Posterior cingulate gyrus (tissue), 11 donors: ENCODE measurements at regions not wholly inside any gene's neighbourhood (a gene's known extent, or its start where the extent isn't known, plus 50 kb on each side); places are given as distances from the start of the nearest gene placed in this dataset.
"Not testable (repeated sequence)": the region's sequence is repeated elsewhere in the genome, so short reads cannot be mapped to it uniquely, and the experiment has no call there.

Experiments used
- DNase-seq, 10 donors: peaks; one replicate each; pipeline versions ENCODE4 v3.0.0 to v3.0.0-alpha.2; 2020 to 2021; ENCODE audit warnings: mixed read lengths in 3 of 10
- intact Hi-C: fragments of 100-400 bp; cut with DNase I; formaldehyde crosslinking; loops from one replicate; pipeline ENCODE4 v1.15.1; 2023

GRCh38 chr17:70276906-70277305 lies 107.6 kb downstream of the KCNJ2 start:
- DNase-seq: no peak
- intact Hi-C loops: no loop called here

DNA sequence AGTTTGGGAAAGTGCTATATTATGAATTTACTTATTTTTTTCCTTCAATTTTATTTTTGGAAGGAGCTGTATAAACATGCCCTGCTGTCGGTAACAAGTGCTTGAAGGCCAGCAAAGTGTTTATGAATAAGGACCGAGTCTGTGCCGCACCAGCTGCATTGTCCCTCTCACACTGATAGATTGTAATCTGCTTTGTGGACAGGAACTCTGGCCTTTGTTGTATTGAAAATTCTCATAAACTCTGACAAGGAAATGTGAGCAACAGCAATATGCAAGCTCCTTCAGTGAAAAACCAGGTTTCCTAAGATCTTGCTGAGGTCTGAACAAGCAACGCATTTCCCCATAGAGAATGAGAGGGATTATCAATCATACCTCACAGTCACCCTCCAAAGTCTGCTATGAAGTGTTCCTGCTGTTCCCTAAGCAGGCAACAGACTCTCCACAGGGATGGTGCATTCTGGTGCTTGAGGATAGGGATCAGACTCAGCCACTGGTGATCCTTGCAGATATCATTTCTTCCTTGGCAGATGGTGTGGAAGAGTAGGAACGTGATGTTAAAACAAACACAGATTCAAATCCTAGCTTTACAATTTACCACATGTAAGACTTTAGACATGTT lies 109.6 kb downstream of the KCNJ2 start:
- DNase-seq: peak in 1 of 10 donors; percentile 33
- intact Hi-C loops: no loop called here

DNA sequence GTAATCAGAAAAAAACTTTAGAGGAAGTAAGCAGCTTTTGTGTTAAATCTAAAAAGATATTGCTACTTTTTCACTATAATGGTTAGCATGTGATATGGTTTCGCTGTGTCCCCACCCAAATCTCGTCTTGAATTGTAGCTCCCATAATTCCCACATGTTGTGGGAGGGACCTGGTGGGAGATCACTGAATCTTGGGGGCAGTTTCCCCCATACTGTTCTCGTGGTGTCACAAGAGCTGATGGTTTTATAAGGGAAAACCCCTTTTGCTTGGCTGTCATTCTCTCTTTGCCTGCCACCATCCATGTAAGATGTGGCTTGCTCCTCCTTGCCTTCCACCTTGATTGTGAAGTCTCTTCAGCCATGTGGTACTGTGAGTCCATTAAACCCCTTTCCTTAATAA lies 117.1 kb downstream of the KCNJ2 start:
- DNase-seq: no peak
- intact Hi-C loops: no loop called here

GRCh38 chr17:70288540-70289290 lies 119.4 kb downstream of the KCNJ2 start:
- no peak for DNase-seq
- intact Hi-C loops: no loop called here

DNA sequence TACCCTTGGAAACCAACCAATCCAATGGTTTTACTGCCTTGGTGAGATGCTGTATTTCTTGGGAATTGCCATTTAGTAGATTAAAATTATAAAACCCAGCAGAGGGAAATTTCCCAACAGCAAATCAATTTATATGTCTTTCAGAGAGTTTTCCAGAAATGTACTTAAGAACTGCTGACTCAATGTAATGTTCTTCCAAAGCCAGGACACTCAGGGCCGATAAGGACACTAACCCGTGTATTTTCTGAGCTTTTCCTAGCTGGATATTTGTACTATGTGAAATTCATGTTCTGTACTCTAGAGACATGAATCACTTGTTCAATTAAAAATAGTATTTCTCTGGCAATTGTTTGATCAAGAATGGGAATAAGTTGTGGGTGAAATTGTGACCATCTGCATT lies 121.4 kb downstream of the KCNJ2 start:
- DNase-seq: no peak
- intact Hi-C loops: no loop called here

DNA sequence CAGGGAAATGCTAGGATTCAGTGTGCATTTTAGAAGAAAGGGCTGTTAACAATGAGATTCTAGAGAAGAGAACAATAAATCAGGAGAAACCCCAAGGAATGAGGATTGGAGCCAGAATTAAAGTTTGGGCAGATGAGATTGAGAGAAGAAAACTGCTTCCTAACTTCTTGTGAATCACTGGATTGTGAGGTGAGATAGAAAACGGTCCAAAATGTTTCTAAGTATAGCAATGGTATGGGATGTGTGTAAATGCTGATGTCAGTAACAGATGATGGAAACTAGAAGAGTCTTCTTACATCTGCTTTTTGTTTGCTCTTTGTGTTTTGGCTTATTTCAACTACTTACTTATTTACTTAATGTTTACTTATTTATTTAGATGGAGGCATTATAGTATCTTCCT lies 123.0 kb downstream of the KCNJ2 start:
- intact Hi-C loops: no loop called here
- DNase-seq: no peak

DNA sequence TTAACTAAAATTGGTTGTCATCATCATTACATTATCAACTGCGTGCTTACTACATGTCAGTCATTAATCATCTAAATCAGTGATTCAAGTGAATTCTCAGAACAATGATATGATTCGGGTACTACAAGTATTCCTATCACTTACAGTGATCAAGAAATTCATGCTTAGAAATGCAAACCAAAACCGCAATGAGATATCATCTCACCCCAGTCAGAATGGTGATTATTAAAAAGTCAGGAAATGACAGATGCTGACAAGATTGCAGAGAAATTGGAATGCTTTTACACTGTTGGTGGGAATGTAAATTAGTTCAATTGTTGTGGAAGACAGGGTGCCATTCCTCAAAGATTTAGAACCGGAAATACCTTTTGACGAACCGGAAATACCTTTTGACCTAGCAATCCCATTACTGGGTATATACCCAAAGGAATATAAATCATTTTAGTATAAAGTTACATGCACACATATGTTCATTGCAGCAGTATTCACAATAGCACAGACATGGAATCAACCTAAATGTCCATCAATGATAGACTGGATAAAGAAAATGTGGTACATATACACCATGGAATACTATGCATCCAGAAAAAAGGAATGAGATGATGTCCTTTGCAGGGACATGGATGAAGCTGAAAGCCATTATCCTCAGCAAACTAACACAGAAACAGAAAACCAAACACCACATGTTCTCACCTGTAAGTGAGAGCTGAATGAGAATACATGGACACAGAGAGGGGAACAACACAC lies 124.4 kb downstream of the KCNJ2 start:
- intact Hi-C loops, DNase-seq: not testable (repeated sequence)

- DNase-seq: no peak
- intact Hi-C loops: no loop called here
Measured at GRCh38 chr17:70295329-70295728, 126.0 kb downstream of the KCNJ2 start.

- DNase-seq: no peak
- intact Hi-C loops: no loop called here
Measured at GRCh38 chr17:70295731-70296130, 126.4 kb downstream of the KCNJ2 start.

GRCh38 chr17:70296456-70296855 lies 127.1 kb downstream of the KCNJ2 start:
- intact Hi-C loops: no loop called here
- no peak for DNase-seq

GRCh38 chr17:70297397-70297796 lies 128.1 kb downstream of the KCNJ2 start:
- intact Hi-C loops: no loop called here
- no peak for DNase-seq

DNA sequence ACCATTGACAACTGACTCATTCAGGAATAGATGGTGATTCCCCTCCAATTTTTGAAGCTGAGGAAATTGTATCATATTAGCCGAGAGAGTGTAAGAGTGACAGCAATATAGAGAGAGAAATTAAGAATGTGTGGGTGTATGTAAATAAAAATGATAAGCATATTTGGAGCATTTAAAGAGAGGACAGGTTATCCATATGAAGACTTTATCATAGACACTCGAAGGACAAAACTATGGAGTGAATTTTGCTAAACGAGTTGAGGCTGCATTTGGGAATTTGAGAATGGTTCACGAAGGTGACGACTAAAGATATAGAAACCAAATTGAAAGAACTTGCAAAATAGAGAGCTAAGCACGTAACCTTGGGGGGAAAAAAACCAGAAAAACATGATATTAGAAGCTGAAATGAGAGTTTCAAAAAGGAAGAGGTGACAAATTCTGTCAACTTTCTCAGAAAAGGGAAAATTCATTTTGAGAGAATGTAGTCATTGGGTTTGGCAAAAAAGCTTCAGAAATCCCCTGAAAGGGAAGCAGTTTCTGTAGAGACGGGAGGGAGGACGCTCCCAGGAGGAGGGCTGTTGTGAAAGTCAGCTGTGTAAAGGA lies 129.7 kb downstream of the KCNJ2 start:
- intact Hi-C loops: no loop called here
- no peak for DNase-seq

DNA sequence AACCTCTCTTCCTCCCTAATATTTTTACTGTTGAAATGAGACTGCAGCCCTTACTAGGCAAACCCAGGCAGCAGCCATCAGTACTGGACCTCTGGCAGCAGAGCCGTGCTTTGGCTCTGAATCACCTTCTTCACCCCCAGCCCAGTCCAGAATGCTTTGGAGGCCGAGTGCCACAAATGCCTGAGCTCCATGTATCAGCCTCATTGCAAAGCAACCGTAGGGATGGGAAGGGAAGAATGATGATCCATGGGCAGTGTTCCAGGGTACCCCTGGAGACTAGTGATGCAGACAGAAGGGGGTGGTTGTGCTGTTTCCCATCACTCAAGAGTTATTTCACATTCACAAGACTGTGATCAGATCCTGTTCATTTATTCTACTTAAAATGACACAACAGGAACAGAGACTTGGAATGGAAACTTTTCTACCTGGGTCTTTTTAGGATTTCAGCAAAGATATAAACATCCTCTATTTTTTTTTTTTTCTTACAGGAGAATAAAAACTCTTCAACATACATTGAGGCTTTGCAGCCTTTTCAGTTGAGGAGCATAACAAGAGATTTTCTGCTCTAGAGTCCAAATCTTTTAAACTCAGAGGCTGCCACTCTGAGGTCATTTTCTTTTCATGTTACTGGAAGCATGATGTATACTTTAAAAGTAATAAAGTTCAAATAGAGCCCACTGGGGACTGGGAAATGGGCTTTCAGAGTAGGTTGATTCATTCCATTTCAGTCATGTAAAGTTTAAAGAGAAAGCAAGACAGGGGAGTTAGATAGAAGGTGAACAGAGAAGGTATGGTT lies 138.3 kb downstream of the KCNJ2 start:
- no peak for DNase-seq
- intact Hi-C loops: no loop called here

GRCh38 chr17:70308618-70309017 lies 139.3 kb downstream of the KCNJ2 start:
- no peak for DNase-seq
- intact Hi-C loops: no loop called here

DNA sequence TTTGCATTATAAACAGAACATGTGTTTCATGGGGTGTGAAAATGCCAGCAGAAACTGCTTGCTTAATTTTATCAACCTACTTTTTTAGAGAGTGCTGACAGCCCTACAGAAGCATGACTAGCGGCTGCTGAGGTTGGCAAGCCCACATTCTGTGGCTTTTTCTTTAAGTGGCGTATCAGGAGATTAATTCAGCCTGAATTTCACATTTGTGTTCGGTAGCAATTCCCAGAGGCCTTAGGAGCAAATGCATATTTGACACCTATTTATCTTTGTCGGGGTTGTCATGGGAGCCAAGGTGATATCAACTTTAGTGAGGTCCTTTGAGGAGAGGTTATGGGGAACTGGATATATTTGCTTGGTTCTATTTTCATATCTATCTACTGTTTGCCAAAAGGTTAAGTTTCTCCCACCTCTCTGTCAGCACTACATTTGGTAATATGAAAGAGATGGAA lies 140.9 kb downstream of the KCNJ2 start:
- intact Hi-C loops: no loop called here
- DNase-seq: no peak

GRCh38 chr17:70313086-70313852 lies 143.9 kb downstream of the KCNJ2 start:
- intact Hi-C loops: no loop called here
- DNase-seq: no peak

DNA sequence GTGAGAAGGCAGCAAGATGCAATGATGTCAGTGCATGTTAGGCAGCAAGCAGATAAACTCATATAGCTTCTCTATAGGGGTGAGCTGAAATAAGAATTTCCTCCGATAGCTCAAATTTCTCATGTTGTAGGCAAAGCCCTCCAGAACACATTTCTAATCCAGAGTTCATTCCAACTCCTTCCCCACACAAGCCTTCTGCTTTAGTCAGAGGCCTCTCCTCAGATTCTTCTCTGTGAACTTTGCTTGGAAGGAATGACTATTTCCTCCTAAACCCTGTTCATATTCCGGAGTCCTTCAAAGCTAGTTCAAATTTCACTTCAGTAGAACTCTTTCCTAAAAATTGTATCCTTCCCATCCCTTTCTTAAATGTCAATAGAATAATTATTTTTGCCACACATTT lies 144.8 kb downstream of the KCNJ2 start:
- intact Hi-C loops: no loop called here
- no peak for DNase-seq

GRCh38 chr17:70314506-70314905 lies 145.2 kb downstream of the KCNJ2 start:
- intact Hi-C loops: no loop called here
- no peak for DNase-seq

GRCh38 chr17:70317421-70317820 lies 148.1 kb downstream of the KCNJ2 start:
- intact Hi-C loops: no loop called here
- DNase-seq: no peak

DNA sequence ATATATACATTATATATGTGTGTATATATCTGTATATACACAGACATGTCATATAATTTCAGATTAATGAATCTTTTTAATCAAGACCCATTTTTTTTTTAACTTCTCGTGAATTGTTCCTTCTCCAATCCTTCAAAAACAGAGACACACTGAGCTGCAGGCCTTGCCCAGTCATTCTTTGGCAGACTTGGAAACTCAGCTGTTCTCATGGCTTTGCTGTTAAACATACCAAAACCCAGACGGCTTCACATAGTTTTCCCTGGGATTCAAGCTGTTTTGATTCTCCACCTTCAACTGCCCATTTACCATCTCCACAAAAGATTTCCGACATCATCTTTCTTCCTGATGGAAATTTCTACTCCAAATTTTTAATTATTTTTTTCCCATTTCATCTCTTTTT lies 148.7 kb downstream of the KCNJ2 start:
- intact Hi-C loops: no loop called here
- DNase-seq: no peak
